OCI-LY7 (cell line): ENCODE measurements at regions not wholly inside any gene's neighbourhood (a gene's known extent, or its start where the extent isn't known, plus 50 kb on each side); places are given as distances from the start of the nearest gene placed in this dataset.

Experiments used
- BruUV-seq: library from RNA; stranded (reverse); fragments of 400-500 nt; replicated peaks from 2 replicates; lab custom pipeline; 2021; lab: Mats Ljungman, UMichigan
- CTCF ChIA-PET: fragments of 300-600 bp; sonication (Branson Sonifier 250); formaldehyde crosslinking; loops from one replicate; lab custom pipeline; 2022; ENCODE audit warnings: antibody characterized with exemption; ENCODE audit not compliant: unreplicated experiment; lab: Charles Lee
- POLR2A ChIA-PET: fragments of 300-600 bp; sonication (Branson Sonifier 250); formaldehyde crosslinking; loops from one replicate; lab custom pipeline; 2022; ENCODE audit warnings: antibody characterized with exemption; lab: Charles Lee
- DNase-seq: peaks from one replicate; pipeline ENCODE4 v3.0.0-alpha.2; 2015; ENCODE audit warnings: low spot score
- H2AFZ ChIP-seq: fragments of 200-600 bp; sonication (generic), shearing (Covaris generic); 2 replicates; pipeline ENCODE4 v1.6.1; 2014; ENCODE audit warnings: mild to moderate bottlenecking, antibody characterized with exemption, low read length, moderate library complexity
- H3K27ac ChIP-seq: fragments of 200-600 bp; sonication (generic); 2 replicates; pipeline ENCODE4 v1.5.1; 2014; ENCODE audit warnings: mixed run types, low read depth, mild to moderate bottlenecking, moderate library complexity, low read length, inconsistent platforms; ENCODE audit not compliant: poor library complexity, severe bottlenecking
- H3K36me3 ChIP-seq: fragments of 200-600 bp; sonication (generic); 2 replicates; pipeline ENCODE4 v1.6.1; 2014; ENCODE audit warnings: mild to moderate bottlenecking, antibody characterized with exemption, low read length, moderate library complexity, mixed read lengths; ENCODE audit not compliant: insufficient read depth
- H3K4me1 ChIP-seq: fragments of 200-600 bp; sonication (generic); 2 replicates; pipeline ENCODE4 v1.5.1; 2014; ENCODE audit warnings: mild to moderate bottlenecking, low read length; ENCODE audit not compliant: insufficient read depth, poor library complexity, severe bottlenecking
- H3K4me2 ChIP-seq: fragments of 200-600 bp; sonication (generic); 2 replicates; pipeline ENCODE4 v1.6.1; 2014; ENCODE audit warnings: mild to moderate bottlenecking, low read length
- H3K4me3 ChIP-seq: fragments of 200-600 bp; sonication (generic); 2 replicates; pipeline ENCODE4 v1.5.1; 2014; ENCODE audit warnings: mild to moderate bottlenecking, low read depth, low read length; ENCODE audit not compliant: poor library complexity, severe bottlenecking
- H3K79me2 ChIP-seq: fragments of 200-600 bp; sonication (generic); 2 replicates; pipeline ENCODE4 v1.6.1; 2016; ENCODE audit warnings: low read depth, mild to moderate bottlenecking, low read length, moderate library complexity, mixed read lengths; ENCODE audit not compliant: insufficient read depth
- H3K9me2 ChIP-seq: fragments of 200-600 bp; sonication (generic); 2 replicates; pipeline ENCODE4 v1.6.1; 2016; ENCODE audit warnings: mild to moderate bottlenecking, low read length, mixed read lengths; ENCODE audit not compliant: insufficient read depth
- H3K9me3 ChIP-seq: fragments of 200-600 bp; sonication (generic); 2 replicates; pipeline ENCODE4 v1.6.1; 2014; ENCODE audit warnings: mild to moderate bottlenecking, mixed run types, low read length, mixed read lengths
- H4K20me1 ChIP-seq: fragments of 200-600 bp; sonication (generic); 2 replicates; pipeline ENCODE4 v1.6.1; 2014; ENCODE audit warnings: mild to moderate bottlenecking, antibody characterized with exemption, low read length, moderate library complexity, mixed read lengths; ENCODE audit not compliant: insufficient read depth
- EZH2phosphoT487 ChIP-seq: fragments of 200-600 bp; sonication (generic); IDR thresholded peaks from 2 replicates; pipeline ENCODE4 v1.6.1; 2018; ENCODE audit warnings: low read depth, borderline replicate concordance, mild to moderate bottlenecking, mixed run types, antibody characterized with exemption, low read length, moderate library complexity, mixed read lengths
- intact Hi-C: fragments of 100-400 bp; cut with micrococcal nuclease; formaldehyde crosslinking; loops from one replicate; pipeline ENCODE4 v1.10.0; 2022; ENCODE audit not compliant: unreplicated experiment
- TF ChIP-seq, protein P1 (sequence below): fragments of 200-600 bp; sonication (generic); conservative IDR thresholded peaks from 2 replicates; pipeline ENCODE4 v1.5.1; 2014; ENCODE audit warnings: mild to moderate bottlenecking, antibody characterized with exemption, low read length, moderate library complexity, mixed read lengths

GRCh38 chr4:165707128-165707527 is 165.9 kb upstream of the TLL1 start:
- H2AFZ ChIP-seq: no peak overlapping the region
- intact Hi-C loops: no loop called here
- no peaks in the 10 kb centered on the region for H3K9me2 ChIP-seq
- H3K4me3 ChIP-seq: no peak overlapping the region
- ChIA-PET POLR2A (interaction anchor here (0.5 to 0.6 kb wide), 2 partner anchors 99 to 235 kb away, joined by 3 to 7 read pairs; no protein-coding TSS in a partner anchor), CTCF (no interaction called here)
- no TSS peak for BruUV-seq
- H3K9me3 ChIP-seq: no peaks in the 10 kb centered on the region
- no peak overlapping the region for H3K27ac ChIP-seq
- no peaks in the 10 kb centered on the region for H3K4me1 ChIP-seq
- no peak for TF ChIP-seq EZH2phosphoT487
- TF ChIP-seq, protein P1, sequence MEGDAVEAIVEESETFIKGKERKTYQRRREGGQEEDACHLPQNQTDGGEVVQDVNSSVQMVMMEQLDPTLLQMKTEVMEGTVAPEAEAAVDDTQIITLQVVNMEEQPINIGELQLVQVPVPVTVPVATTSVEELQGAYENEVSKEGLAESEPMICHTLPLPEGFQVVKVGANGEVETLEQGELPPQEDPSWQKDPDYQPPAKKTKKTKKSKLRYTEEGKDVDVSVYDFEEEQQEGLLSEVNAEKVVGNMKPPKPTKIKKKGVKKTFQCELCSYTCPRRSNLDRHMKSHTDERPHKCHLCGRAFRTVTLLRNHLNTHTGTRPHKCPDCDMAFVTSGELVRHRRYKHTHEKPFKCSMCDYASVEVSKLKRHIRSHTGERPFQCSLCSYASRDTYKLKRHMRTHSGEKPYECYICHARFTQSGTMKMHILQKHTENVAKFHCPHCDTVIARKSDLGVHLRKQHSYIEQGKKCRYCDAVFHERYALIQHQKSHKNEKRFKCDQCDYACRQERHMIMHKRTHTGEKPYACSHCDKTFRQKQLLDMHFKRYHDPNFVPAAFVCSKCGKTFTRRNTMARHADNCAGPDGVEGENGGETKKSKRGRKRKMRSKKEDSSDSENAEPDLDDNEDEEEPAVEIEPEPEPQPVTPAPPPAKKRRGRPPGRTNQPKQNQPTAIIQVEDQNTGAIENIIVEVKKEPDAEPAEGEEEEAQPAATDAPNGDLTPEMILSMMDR: no peak
- no peaks in the 10 kb centered on the region for H4K20me1 ChIP-seq
- no peaks in the 10 kb centered on the region for H3K36me3 ChIP-seq
- no peak overlapping the region for H3K4me2 ChIP-seq
- DNase-seq: no peak
- H3K79me2 ChIP-seq: no peaks in the 10 kb centered on the region

- H3K36me3 ChIP-seq: no peaks in the 10 kb centered on the region
- no peaks in the 10 kb centered on the region for H4K20me1 ChIP-seq
- H2AFZ ChIP-seq: no peak overlapping the region
- intact Hi-C loops: no loop called here
- H3K4me3 ChIP-seq: no peak overlapping the region
- ChIA-PET CTCF (no interaction called here), POLR2A (no interaction called here)
- no peaks in the 10 kb centered on the region for H3K4me1 ChIP-seq
- TF ChIP-seq EZH2phosphoT487: no peak
- TF ChIP-seq, protein P1: no peak
- no peak overlapping the region for H3K4me2 ChIP-seq
- H3K27ac ChIP-seq: no peak overlapping the region
- no TSS peak for BruUV-seq
- no peaks in the 10 kb centered on the region for H3K79me2 ChIP-seq
- DNase-seq: no peak
- H3K9me3 ChIP-seq: no peaks in the 10 kb centered on the region
- no peaks in the 10 kb centered on the region for H3K9me2 ChIP-seq
Observed at GRCh38 chr4:165709516-165709915, 163.5 kb upstream of the TLL1 start.

GRCh38 chr4:165709973-165710526 is 163.0 kb upstream of the TLL1 start:
- Histone ChIP-seq H3K36me3 (no peaks in the 10 kb centered on the region), H3K4me2 (no peak overlapping the region), H3K9me2 (no peaks in the 10 kb centered on the region), H3K4me3 (no peak overlapping the region), H3K27ac (no peak overlapping the region), H4K20me1 (no peaks in the 10 kb centered on the region), H3K9me3 (no peaks in the 10 kb centered on the region), H3K79me2 (no peaks in the 10 kb centered on the region), H3K4me1 (no peaks in the 10 kb centered on the region), H2AFZ (no peak overlapping the region)
- ChIA-PET CTCF (no interaction called here), POLR2A (interaction anchor here (1.2 kb wide), 1 partner anchor 13 kb away, joined by 3 read pairs; no protein-coding TSS in a partner anchor)
- intact Hi-C loops: no loop called here
- no TSS peak for BruUV-seq
- TF ChIP-seq EZH2phosphoT487: no peak
- TF ChIP-seq, protein P1: no peak
- DNase-seq: no peak
